ENCODE measurements at regions not wholly inside any gene's neighbourhood (a gene's known extent, or its start where the extent isn't known, plus 50 kb on each side); places are given as distances from the start of the nearest gene placed in this dataset.
"Not testable (repeated sequence)": the region's sequence is repeated elsewhere in the genome, so short reads cannot be mapped to it uniquely, and the experiment has no call there.

- not testable (repeated sequence) for TF ChIP-seq CTCF (conservative IDR thresholded peaks at IDR 0.05; ENCODE audit: low read depth in 2 of 2); EZH2phosphoT487 (IDR thresholded peaks at IDR 0.05; ENCODE audit: unreplicated experiment); POLR2AphosphoS5 (IDR thresholded peaks at IDR 0.05; ENCODE audit: low read depth); CREB1 (CRISPR knock-in tag; IDR thresholded peaks at IDR 0.05; ENCODE audit: low read depth); JUNB (IDR thresholded peaks at IDR 0.05; ENCODE audit: unreplicated experiment); EZH2 (IDR thresholded peaks at IDR 0.05; ENCODE audit: low read depth, unreplicated experiment); ZNF114 (CRISPR knock-in tag; IDR thresholded peaks at IDR 0.05)
- TF ChIP-seq, protein P1, sequence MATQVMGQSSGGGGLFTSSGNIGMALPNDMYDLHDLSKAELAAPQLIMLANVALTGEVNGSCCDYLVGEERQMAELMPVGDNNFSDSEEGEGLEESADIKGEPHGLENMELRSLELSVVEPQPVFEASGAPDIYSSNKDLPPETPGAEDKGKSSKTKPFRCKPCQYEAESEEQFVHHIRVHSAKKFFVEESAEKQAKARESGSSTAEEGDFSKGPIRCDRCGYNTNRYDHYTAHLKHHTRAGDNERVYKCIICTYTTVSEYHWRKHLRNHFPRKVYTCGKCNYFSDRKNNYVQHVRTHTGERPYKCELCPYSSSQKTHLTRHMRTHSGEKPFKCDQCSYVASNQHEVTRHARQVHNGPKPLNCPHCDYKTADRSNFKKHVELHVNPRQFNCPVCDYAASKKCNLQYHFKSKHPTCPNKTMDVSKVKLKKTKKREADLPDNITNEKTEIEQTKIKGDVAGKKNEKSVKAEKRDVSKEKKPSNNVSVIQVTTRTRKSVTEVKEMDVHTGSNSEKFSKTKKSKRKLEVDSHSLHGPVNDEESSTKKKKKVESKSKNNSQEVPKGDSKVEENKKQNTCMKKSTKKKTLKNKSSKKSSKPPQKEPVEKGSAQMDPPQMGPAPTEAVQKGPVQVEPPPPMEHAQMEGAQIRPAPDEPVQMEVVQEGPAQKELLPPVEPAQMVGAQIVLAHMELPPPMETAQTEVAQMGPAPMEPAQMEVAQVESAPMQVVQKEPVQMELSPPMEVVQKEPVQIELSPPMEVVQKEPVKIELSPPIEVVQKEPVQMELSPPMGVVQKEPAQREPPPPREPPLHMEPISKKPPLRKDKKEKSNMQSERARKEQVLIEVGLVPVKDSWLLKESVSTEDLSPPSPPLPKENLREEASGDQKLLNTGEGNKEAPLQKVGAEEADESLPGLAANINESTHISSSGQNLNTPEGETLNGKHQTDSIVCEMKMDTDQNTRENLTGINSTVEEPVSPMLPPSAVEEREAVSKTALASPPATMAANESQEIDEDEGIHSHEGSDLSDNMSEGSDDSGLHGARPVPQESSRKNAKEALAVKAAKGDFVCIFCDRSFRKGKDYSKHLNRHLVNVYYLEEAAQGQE (IDR thresholded peaks at IDR 0.05; ENCODE audit: unreplicated experiment) = not testable (repeated sequence)
These were observed 61.7 kb downstream of the HSFY1 start for GRCh38 chrY:18608205-18608604.
